H9 (cell line): ENCODE measurements at regions not wholly inside any gene's neighbourhood (a gene's known extent, or its start where the extent isn't known, plus 50 kb on each side); places are given as distances from the start of the nearest gene placed in this dataset.

Experiments
- DNase-seq: peaks from one replicate; pipeline ENCODE4 v3.0.0-alpha.2; 2017
- H2AFZ ChIP-seq: one replicate; pipeline ENCODE4 v1.6.1; 2013; ENCODE audit warnings: mild to moderate bottlenecking, low read length, control low read depth, moderate library complexity
- H2AK5ac ChIP-seq: 2 replicates; pipeline ENCODE4 v1.6.1; 2013; ENCODE audit warnings: low read length, control low read depth, mixed read lengths; ENCODE audit not compliant: insufficient read length
- H2BK120ac ChIP-seq: one replicate; pipeline ENCODE4 v1.6.1; 2013; ENCODE audit warnings: low read depth, mild to moderate bottlenecking, low read length, control low read depth, inconsistent platforms; ENCODE audit not compliant: poor library complexity, severe bottlenecking
- H2BK12ac ChIP-seq: 2 replicates; pipeline ENCODE4 v1.6.1; 2013; ENCODE audit warnings: low read length, control low read depth, mixed read lengths, low read depth; ENCODE audit not compliant: insufficient read length
- H2BK15ac ChIP-seq: 2 replicates; pipeline ENCODE4 v1.6.1; 2013; ENCODE audit warnings: low read depth, low read length, control low read depth
- H2BK20ac ChIP-seq: one replicate; pipeline ENCODE4 v1.6.1; 2013; ENCODE audit warnings: low read depth, mild to moderate bottlenecking, low read length, control low read depth, inconsistent platforms; ENCODE audit not compliant: poor library complexity, severe bottlenecking
- H2BK5ac ChIP-seq: 2 replicates; pipeline ENCODE4 v1.6.1; 2013; ENCODE audit warnings: low read length, control low read depth, mixed read lengths; ENCODE audit not compliant: insufficient read length
- H3K14ac ChIP-seq: 2 replicates; pipeline ENCODE4 v1.6.1; 2013; ENCODE audit warnings: low read length, control low read depth; ENCODE audit not compliant: insufficient read depth
- H3K18ac ChIP-seq: 2 replicates; pipeline ENCODE4 v1.6.1; 2013; ENCODE audit warnings: low read depth, mild to moderate bottlenecking, mixed read lengths, low read length, control low read depth; ENCODE audit not compliant: insufficient read length
- H3K23ac ChIP-seq: 2 replicates; pipeline ENCODE4 v1.6.1; 2013; ENCODE audit warnings: low read length, control low read depth, mixed read lengths, low read depth; ENCODE audit not compliant: insufficient read length
- H3K23me2 ChIP-seq: 2 replicates; pipeline ENCODE4 v1.6.1; 2013; ENCODE audit warnings: low read depth, mild to moderate bottlenecking, mixed read lengths, low read length, control low read depth; ENCODE audit not compliant: insufficient read length, poor library complexity, severe bottlenecking
- H3K27ac ChIP-seq: 2 replicates; pipeline ENCODE4 v1.5.1; 2013; ENCODE audit warnings: low read length, control low read depth, mixed read lengths, low read depth; ENCODE audit not compliant: insufficient read length
- H3K27me3 ChIP-seq: 2 replicates; pipeline ENCODE4 v1.6.1; 2013; ENCODE audit warnings: low read length, control low read depth, inconsistent platforms; ENCODE audit not compliant: insufficient read depth
- H3K4ac ChIP-seq: 2 replicates; pipeline ENCODE4 v1.6.1; 2013; ENCODE audit warnings: low read depth, mild to moderate bottlenecking, control low read depth, inconsistent platforms, low read length, moderate library complexity
- H3K4me1 ChIP-seq: 2 replicates; pipeline ENCODE4 v1.6.1; 2013; ENCODE audit warnings: low read length, control low read depth, inconsistent platforms; ENCODE audit not compliant: insufficient read depth
- H3K4me2 ChIP-seq: 2 replicates; pipeline ENCODE4 v1.6.1; 2013; ENCODE audit warnings: low read length, control low read depth, mixed read lengths; ENCODE audit not compliant: insufficient read length, insufficient read depth
- H3K56ac ChIP-seq: 2 replicates; pipeline ENCODE4 v1.6.1; 2013; ENCODE audit warnings: low read depth, mild to moderate bottlenecking, mixed read lengths, low read length, control low read depth; ENCODE audit not compliant: insufficient read length
- H3K79me1 ChIP-seq: 2 replicates; pipeline ENCODE4 v1.6.1; 2013; ENCODE audit warnings: low read depth, mild to moderate bottlenecking, moderate library complexity, low read length, control low read depth, inconsistent platforms; ENCODE audit not compliant: insufficient read depth, poor library complexity, severe bottlenecking
- H3K79me2 ChIP-seq: 2 replicates; pipeline ENCODE4 v1.6.1; 2013; ENCODE audit warnings: low read length, control low read depth, inconsistent platforms; ENCODE audit not compliant: insufficient read depth
- H3K9ac ChIP-seq: 2 replicates; pipeline ENCODE4 v1.6.1; 2013; ENCODE audit warnings: low read length, control low read depth, mixed read lengths; ENCODE audit not compliant: insufficient read length; ENCODE audit errors: extremely low read depth
- H3K9me3 ChIP-seq: one replicate; pipeline ENCODE4 v1.6.1; 2013; ENCODE audit warnings: low read depth, low read length, inconsistent platforms; ENCODE audit not compliant: control insufficient read depth
- H3T11ph ChIP-seq: one replicate; pipeline ENCODE4 v1.6.1; 2013; ENCODE audit warnings: mild to moderate bottlenecking, low read length, control low read depth, inconsistent platforms
- H4K20me1 ChIP-seq: one replicate; pipeline ENCODE4 v1.6.1; 2013; ENCODE audit not compliant: control insufficient read depth, insufficient read length, insufficient read depth
- H4K5ac ChIP-seq: 2 replicates; pipeline ENCODE4 v1.6.1; 2013; ENCODE audit warnings: low read depth, mild to moderate bottlenecking, mixed read lengths, low read length, control low read depth; ENCODE audit not compliant: insufficient read length
- H4K8ac ChIP-seq: replicated peaks from 2 replicates; pipeline ENCODE4 v1.6.1; 2013; ENCODE audit warnings: low read length, control low read depth, mixed read lengths, low read depth; ENCODE audit not compliant: insufficient read length
- H4K91ac ChIP-seq: 2 replicates; pipeline ENCODE4 v1.6.1; 2013; ENCODE audit warnings: low read depth, mild to moderate bottlenecking, moderate library complexity, mixed read lengths, low read length, control low read depth; ENCODE audit not compliant: insufficient read length
- H3K27ac Mint-ChIP-seq, 3 experiments: 2 replicates in 2 of 3; 3 replicates in 1 of 3; pipeline ENCODE4 v1.8.0; 2020 to 2021; ENCODE audit warnings: mixed read lengths in 3 of 3, mild to moderate bottlenecking in 1 of 3, moderate library complexity in 1 of 3
- H3K27me3 Mint-ChIP-seq: 2 replicates; pipeline ENCODE4 v1.8.0; 2021; ENCODE audit warnings: low read depth, mild to moderate bottlenecking, moderate library complexity, mixed read lengths
- H3K36me3 Mint-ChIP-seq, 3 experiments: 2 replicates in 2 of 3; 3 replicates in 1 of 3; pipeline ENCODE4 v1.8.0; 2020 to 2021; ENCODE audit warnings: low read depth in 3 of 3, mixed read lengths in 3 of 3; ENCODE audit not compliant: insufficient read depth in 1 of 3
- H3K4me1 Mint-ChIP-seq, 2 experiments: 2 replicates each; pipeline ENCODE4 v1.8.0; 2020; ENCODE audit warnings: mixed read lengths in 2 of 2
- H3K4me3 Mint-ChIP-seq, 2 experiments: 2 replicates in 1 of 2; 3 replicates in 1 of 2; pipeline ENCODE4 v1.8.0; 2020 to 2021; ENCODE audit warnings: mild to moderate bottlenecking in 2 of 2, mixed read lengths in 2 of 2, moderate library complexity in 1 of 2
- H3K9me3 Mint-ChIP-seq, 2 experiments: 2 replicates in 1 of 2; 3 replicates in 1 of 2; pipeline ENCODE4 v1.8.0; 2020; ENCODE audit warnings: mild to moderate bottlenecking in 2 of 2, mixed read lengths in 2 of 2, moderate library complexity in 1 of 2
- WGBS: extraction: QIAGEN DNeasy Blood & Tissue Kit; methylation state at CpG from one replicate; pipeline ENCODE4 v1.1.7; 2013; ENCODE audit warnings: missing lambda C conversion rate, low lambda C conversion rate, mixed read lengths; ENCODE audit not compliant: insufficient read length; ENCODE audit errors: extremely low coverage; 5-methylcytosine and 5-hydroxymethylcytosine counted together
- TF ChIP-seq, protein P1 (sequence below): fragments of 200-600 bp; sonication (generic); conservative IDR thresholded peaks from 3 replicates; pipeline ENCODE4 v1.8.0; 2021; ENCODE audit warnings: antibody characterized with exemption, mild to moderate bottlenecking

DNA sequence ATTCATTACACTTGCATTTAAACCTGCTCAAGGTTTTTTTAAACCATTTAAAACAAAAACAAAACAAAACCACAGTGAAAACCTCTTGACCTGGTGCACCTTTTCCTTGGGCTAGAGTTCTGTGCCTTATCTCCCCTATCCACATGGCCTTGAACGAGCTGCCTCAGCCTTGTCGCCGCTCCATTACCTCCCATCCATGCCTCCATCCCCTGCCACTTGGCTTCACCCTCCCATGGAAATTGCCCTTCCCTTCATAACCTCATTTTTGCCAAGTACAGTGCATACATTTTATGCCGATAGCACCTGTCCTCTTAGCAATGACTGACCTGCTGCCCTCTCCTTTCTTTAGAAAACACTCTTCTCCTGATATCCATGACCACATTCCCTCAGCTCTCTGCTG is 188.6 kb upstream of the ASIC2 start:
- H3K79me2 ChIP-seq: no peaks in the 10 kb centered on the region
- no peak overlapping the region for H3K9ac ChIP-seq
- no peaks in the 10 kb centered on the region for H3K27me3 ChIP-seq
- no peak for DNase-seq
- no peak overlapping the region for H2BK12ac ChIP-seq
- H2BK5ac ChIP-seq: no peak overlapping the region
- no peak overlapping the region for H2BK15ac ChIP-seq
- no peak overlapping the region for H3K18ac ChIP-seq
- no peak overlapping the region for H3K27ac Mint-ChIP-seq
- H3K9me3 Mint-ChIP-seq: no peaks in the 10 kb centered on the region
- no peak overlapping the region for H2BK20ac ChIP-seq
- H3K4ac ChIP-seq: no peak overlapping the region
- H2AFZ ChIP-seq: no peak overlapping the region
- no CpG with 5 or more reads among the region's 4 CpGs for WGBS
- H3K4me3 Mint-ChIP-seq: no peak overlapping the region
- no peaks in the 10 kb centered on the region for H3K23me2 ChIP-seq
- no peak overlapping the region for H4K8ac ChIP-seq
- no peak overlapping the region for H3K14ac ChIP-seq
- no peak overlapping the region for H3K4me2 ChIP-seq
- H3K23ac ChIP-seq: no peak overlapping the region
- no peaks in the 10 kb centered on the region for H3K4me1 ChIP-seq
- no peak overlapping the region for H3K56ac ChIP-seq
- H3K79me1 ChIP-seq: no peaks in the 10 kb centered on the region
- H2BK120ac ChIP-seq: no peak overlapping the region
- TF ChIP-seq, protein P1, sequence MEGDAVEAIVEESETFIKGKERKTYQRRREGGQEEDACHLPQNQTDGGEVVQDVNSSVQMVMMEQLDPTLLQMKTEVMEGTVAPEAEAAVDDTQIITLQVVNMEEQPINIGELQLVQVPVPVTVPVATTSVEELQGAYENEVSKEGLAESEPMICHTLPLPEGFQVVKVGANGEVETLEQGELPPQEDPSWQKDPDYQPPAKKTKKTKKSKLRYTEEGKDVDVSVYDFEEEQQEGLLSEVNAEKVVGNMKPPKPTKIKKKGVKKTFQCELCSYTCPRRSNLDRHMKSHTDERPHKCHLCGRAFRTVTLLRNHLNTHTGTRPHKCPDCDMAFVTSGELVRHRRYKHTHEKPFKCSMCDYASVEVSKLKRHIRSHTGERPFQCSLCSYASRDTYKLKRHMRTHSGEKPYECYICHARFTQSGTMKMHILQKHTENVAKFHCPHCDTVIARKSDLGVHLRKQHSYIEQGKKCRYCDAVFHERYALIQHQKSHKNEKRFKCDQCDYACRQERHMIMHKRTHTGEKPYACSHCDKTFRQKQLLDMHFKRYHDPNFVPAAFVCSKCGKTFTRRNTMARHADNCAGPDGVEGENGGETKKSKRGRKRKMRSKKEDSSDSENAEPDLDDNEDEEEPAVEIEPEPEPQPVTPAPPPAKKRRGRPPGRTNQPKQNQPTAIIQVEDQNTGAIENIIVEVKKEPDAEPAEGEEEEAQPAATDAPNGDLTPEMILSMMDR: no peak
- no peaks in the 10 kb centered on the region for H3K4me1 Mint-ChIP-seq
- no peak overlapping the region for H3T11ph ChIP-seq
- no peak overlapping the region for H2AK5ac ChIP-seq
- H4K20me1 ChIP-seq: no peaks in the 10 kb centered on the region
- H4K5ac ChIP-seq: no peak overlapping the region
- H3K27ac ChIP-seq: no peak overlapping the region
- peaks cover 4% of the 10 kb centered on the region; the same call in 1 of the 2 replicates for H3K27me3 Mint-ChIP-seq
- no peaks in the 10 kb centered on the region for H3K36me3 Mint-ChIP-seq
- no peaks in the 10 kb centered on the region for H3K9me3 ChIP-seq
- H4K91ac ChIP-seq: no peak overlapping the region
